ENCODE measurements at regions not wholly inside any gene's neighbourhood (a gene's known extent, or its start where the extent isn't known, plus 50 kb on each side); places are given as distances from the start of the nearest gene placed in this dataset.

DNA sequence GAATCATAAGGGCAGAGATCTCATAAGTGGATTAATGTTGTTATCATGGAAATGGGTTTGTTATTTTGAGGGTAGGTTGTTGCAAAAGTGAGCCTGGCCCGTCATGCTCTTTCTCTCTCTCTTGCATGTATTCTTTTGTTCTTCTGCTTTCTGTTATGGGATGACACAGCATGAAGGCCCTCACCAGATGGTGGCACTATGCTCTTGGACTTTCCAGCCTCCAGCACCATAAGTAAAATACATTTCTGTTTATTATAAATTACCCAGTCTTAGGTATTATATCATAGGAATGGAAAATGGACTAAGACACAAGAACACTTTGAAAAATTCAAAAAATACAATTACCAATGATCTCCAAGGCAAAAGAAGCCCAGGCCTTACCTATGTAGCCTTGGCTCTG, 676.1 kb downstream of the PTPRU start:
- no peak for DNase-seq (ENCODE audit: extremely low read depth in 1 of 2, low read depth in 1 of 2)

DNA sequence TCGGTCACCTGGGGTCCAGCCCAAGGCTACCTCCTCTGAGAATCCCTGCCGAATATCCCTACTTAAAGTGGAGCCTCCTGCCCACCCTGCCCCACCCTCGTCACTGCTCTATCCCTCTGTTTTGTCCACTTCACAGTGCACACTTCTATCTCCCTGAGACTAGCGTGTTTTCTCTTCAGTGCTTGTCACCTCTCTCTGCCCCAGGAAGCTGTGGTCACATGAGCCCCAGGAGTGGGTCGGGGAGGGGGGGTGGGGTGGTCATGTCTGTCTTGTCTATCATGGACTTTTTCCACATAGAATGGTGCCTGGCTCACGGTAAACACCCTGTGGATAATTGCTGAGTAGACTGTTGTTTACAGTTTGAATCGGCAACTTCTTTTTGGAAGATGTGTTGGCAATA, 673.6 kb downstream of the PTPRU start:
- DNase-seq (ENCODE audit: extremely low read depth in 1 of 2, low read depth in 1 of 2): no peak

DNA sequence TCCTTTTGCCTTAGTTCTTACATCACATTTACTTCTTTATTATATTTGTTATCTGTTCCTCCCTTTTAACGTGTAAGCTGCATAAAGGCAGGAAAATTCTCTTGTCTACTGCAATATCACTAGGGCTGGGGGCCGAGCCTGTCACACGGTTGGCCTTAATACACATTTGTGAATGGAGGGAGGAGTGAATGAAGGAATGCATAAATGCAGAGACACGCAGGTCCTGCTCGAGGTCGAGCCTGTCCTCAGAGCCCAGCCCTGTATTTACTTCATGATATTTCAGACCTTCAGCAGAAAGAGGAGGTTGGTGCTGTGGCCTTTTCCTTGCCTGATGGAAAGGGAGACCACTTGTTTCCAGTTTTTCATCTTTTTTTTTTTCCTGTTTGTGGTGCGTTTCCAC, 671.3 kb downstream of the PTPRU start:
- no peak for DNase-seq (ENCODE audit: extremely low read depth in 1 of 2, low read depth in 1 of 2)

DNA sequence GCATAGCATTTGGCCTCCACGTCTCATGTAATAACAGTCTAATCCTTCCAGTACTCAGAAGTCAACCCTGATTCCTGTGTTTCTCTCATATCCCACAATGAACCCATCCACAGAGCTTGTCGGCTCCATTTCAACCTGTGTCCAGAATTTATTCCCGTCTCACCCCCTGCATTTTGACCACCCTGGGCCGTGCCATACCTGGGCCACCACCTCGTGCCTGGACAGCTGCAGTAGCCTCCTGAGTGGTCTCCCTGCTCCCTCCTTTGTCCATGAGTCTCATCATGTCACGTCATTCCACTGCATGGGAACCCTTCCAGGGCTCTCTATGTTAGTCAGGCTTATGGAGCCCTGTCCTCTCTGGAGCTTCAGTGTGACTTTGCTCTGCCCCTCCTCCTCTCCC, 670.6 kb downstream of the PTPRU start:
- no peak for DNase-seq (ENCODE audit: extremely low read depth in 1 of 2, low read depth in 1 of 2)

DNA sequence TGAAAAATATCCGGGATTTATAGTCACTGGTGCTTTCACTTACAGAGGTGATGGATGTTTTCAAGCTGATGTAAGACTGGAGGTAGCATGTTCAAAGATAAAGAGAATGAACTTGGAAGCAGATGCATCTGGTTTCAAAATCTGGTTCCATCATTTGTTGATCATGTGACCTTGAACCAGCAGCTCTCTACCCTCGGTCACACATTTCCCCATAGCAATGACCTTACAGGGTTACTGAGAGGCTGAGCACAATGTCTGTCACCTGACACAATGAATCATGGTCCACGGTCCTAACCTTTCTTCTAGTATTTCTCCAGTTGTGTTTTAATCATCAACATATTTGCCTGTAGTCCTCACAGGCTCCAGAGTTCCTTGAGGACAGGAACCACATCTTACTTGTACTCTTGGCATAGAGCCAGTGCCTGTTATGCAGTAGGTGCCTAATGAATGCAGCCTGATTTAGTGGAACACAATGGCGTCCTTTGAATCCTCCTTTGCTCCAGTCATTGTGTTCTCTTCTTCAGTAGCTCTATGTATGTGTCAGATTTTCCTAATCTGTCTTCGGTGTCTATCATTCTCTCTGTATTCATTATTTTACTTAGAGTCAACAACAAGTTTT, 667.3 kb downstream of the PTPRU start:
- DNase-seq (ENCODE audit: extremely low read depth in 1 of 2, low read depth in 1 of 2): no peak

DNA sequence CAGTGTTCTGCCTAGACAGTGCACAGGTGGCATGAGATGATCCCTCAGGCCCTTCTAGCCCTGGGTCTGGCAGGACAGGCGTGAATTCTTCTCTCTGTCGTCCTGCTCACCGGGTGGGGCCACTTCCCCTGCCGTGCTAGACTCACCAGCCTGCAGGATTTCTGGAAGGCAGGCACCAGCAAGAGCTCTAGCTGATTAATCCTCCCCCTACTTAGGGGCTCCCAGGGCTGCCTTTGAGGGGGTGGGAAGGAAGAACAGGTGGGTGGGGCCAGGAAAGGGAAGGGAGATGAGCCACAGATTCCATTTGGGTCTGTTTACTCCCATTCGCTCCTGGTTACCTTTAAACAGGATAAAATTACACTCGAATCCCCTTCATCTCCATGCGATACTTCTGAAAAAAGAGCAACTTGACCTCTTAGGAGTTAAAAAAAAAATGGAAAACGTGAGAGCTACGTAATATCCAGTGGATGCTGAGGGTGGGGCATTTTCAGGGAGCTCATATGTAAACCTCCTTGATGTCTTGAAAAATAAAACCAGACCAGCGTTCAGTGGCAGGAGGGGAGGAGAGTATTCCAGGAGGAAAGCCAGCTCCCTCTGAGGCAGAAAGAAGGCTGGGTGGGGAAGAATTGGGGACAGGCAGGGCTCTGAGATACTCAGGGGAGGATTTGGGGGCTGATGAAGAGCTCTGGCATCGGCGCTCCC, 665.5 kb downstream of the PTPRU start:
- DNase-seq (ENCODE audit: extremely low read depth in 1 of 2, low read depth in 1 of 2): no peak

DNA sequence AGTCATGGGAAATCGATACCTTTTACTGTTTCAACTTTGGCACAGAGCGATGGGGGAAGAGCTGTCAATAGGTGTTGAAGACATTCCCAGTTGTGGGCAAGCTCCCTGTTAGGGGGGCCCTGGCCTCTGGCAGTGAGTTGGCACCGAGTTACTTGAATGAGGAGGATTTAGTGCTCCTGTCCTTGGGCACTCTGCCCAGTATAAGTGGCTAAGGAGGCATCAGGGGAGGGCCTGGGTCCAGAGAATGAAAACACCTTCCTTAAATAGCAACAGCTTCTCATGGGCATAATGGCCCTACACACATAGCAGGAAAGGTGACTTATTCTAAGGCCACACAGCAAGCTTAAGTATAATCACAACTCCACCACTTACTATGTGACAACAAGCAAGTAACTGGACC, 664.4 kb downstream of the PTPRU start:
- DNase-seq (ENCODE audit: extremely low read depth in 1 of 2, low read depth in 1 of 2): no peak

DNA sequence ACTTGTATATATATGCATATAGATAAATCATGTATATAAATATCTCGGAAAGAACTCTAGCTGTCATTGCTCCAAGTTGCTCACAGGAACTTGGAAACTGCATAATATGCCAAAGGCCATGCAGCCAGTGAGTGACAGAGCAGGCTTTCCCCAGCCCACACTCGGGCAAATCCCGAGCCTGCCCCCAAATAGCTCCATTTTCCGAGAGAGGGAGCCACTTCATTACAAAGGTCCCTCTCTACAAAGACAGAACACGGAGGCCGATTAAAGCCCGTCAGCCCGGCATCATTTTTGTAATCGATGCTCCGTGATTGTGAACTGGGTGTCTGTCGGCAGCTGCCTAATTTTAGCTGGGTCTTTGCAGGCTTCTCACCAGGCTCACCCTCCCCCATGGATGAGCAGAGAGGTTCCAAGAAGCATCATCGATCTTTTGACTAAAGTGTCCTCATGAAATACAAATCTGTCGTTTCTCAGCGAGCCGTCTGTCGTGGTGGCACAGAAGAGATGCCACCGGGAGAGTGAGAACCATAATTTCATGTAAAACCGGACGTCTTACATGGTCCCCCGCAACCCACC, 663.9 kb downstream of the PTPRU start:
- no peak for DNase-seq (ENCODE audit: extremely low read depth in 1 of 2, low read depth in 1 of 2)

DNA sequence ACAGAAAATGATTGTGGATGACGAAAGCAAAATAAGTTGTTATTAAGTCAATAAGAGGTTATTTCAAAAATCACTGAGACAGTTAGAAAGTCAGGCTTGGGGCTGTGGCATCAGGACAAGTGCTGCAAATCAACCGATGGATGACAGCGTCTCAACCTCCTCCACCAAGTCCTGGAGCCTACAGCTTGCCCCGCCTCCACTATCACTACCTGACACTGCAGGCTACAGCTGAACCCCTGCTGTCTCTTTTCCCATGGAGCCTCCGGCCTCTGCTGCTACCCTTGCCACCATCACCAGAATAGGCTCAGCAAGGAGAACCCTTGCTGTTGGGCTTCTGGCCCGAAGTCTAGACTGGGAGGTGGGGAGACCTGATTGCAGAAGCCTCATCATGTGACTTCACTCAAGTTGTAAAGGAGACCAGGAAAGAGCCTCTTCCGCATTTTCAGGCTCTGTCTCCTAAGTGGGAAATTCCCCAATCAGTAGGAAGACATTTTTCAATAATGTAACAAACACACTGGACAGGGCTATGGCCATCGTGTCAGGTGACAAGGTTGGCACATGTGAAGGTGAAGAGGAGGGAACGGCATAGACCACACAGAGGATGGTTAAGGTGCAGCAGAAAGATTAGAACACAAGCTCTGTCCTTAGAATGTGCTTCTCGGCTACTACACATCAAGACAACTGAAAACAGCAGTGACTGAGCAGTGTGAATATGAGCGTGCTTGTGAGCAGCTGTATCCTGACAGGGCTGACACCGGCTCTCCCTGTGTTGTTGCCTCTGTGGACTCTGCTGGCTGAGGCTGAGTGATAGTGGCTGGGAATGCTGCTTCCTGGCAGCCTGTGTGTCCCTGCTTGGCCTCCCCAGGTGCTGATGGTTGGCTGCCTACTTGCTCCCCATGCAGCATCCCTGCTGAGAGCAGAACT, 660.7 kb downstream of the PTPRU start:
- no peak for DNase-seq (ENCODE audit: extremely low read depth in 1 of 2, low read depth in 1 of 2)

DNA sequence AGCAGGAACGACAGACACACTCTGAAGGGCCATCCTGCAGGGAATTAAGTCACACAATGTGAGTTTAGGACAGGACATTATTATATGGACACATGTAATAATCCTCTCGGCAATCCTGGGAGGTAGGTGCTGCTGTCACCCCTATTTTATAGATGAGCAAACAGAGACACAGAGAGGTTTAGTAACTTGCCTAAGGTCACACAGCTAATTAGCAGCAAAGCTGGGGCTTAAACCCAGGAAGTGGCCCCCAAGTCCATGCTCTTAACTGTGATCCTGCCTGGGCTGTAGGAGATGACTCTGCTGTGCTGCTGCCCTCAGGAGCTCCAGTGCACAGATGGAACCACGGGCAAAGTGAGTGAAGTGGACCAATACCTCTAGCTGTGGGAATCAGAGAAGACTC, 660.0 kb downstream of the PTPRU start:
- DNase-seq (ENCODE audit: extremely low read depth in 1 of 2, low read depth in 1 of 2): no peak

DNA sequence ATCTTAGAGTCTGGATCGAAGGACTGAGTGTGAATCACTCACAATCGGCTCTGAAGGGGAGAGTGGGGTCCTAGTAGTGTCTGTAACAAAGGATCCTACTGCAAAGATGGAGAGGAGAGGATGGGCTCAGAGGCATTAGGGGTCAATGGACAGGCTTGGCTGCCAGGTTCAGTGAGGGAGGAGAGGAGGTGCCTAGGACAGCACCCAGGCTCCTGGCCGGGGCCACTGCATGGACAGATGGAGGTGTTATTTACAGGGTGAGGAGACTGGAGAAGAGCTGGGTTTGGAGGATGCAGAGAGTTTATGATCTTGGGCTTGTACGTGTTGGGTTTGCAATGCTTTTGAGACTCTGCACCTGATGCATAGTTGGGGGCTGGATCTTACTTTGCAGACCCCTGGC, 658.9 kb downstream of the PTPRU start:
- no peak for DNase-seq (ENCODE audit: extremely low read depth in 1 of 2, low read depth in 1 of 2)

DNA sequence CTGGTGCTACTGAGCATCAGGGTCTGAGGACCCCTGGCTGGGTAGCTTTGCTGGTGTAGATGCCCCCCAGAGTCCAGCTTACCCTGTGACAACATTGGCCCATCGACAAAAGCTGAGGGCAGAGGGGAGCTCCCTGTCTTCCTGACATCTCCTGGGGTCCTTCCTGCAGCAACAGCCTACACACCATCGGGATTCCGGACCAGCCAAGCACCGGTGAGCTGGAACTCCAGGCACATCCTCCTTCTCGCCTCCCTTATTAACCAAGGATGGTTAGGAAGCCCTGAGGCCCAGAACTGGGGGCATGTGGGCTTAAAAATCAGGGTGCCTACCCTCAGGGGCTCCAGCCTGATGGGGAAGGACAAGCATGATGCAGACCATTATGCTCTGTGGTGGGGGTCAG, 658.0 kb downstream of the PTPRU start:
- DNase-seq (ENCODE audit: extremely low read depth in 1 of 2, low read depth in 1 of 2): no peak

DNA sequence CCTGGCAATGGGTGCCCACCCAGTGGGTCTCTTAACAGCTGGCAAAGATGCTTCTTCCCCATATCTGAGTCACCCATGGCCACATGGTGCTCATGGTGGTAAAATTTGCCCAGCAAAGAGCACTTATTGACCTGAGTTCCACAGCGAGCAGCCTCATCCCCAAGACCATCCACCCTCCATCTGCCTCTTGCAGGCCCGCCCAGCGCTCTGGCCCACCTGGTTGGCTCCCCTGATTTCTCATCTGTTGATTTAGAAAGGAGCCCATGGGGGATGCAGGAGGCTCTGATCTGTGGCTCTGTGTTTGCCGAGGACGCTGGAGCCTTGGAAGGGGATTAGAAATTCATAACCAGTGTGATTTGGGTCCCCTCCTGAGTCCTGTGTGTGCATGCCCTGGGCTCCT, 657.5 kb downstream of the PTPRU start:
- no peak for DNase-seq (ENCODE audit: extremely low read depth in 1 of 2, low read depth in 1 of 2)

DNA sequence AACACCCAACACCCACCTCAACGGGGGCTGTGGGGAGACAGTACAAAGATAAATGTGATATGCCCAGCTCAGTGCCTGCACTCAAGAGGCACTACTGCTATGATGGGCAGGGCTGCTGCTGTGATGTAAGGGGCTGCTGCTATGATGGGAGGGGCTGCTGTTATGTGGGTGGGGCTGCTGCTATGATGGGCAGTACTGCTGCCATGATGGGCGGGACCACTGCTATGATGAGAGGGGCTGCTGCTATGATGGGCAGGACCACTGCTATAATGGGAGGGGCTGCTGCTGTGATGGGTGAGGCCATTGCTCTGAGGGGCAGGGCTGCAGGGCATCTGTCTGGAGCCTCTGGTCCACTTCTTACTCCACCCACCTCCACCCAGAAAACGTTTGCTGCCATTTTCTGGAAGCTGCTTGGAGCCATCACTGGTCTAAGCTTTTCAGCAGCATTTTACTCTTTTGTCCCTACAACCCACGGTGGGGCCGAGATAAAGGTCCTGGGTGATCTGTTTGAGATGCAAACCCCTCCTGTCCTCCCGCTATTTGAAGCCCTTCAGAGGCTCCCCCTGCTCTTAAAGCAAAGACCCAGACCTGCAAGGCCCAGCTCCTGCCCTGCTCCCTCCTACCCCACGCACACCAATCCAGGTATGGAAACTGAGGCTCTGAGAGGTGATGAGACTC, 656.9 kb downstream of the PTPRU start:
- DNase-seq (ENCODE audit: extremely low read depth in 1 of 2, low read depth in 1 of 2): no peak

DNA sequence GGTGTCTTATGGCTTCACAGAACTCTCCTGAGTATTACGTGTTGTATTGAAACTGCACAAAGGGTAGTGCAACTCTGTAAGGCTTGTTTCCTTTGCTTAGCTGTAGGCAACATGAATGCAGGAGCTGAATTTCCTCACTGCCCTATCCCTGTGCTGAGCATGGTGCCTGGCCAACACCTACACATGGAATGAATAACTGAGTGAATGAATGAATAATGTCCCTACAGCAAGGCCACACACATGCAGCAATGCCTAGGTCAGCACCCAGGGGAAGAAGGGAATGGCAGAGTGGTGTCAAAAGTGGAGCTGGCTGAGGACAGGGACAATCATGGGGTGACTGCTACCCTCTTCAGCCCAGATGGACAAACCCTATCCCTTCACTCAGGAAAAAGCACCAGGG, 655.9 kb downstream of the PTPRU start:
- DNase-seq (ENCODE audit: extremely low read depth in 1 of 2, low read depth in 1 of 2): no peak

DNA sequence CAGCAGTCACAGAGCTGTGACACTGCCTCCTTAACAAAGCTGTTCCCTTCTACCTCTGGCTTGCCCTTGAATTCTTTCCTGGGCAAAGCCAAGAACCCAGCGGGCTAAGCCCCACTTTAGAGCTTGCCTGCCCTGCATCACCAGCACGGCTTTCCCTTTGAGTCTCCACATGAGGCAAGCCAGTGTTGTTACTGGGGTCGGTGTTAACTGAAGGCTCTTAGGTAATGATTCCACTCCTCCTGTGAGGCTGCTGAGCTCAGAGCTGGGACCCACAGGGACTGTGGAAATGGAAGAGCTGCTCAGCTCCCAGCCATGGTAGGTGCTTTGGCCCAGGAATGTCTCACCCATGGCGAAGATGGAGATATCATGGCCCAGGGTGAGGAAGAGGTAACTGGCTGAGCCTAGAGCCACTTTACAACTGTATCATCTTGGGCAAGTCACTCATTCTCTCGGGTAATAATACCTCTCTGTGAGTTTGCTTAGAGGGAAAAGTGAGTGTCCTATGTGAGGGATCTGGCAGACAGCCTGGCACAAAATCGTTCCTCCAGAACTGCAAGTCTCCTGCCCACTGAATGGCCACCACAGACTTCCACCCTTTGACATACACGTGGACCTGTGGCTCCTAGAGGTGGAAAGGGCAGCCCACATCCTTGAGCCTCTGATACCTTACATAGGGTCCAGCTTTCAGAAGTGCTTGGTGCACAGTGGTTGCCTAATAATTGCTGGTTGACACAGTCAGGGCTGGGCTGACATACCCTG, 654.1 kb downstream of the PTPRU start:
- DNase-seq (ENCODE audit: extremely low read depth in 1 of 2, low read depth in 1 of 2): no peak

DNA sequence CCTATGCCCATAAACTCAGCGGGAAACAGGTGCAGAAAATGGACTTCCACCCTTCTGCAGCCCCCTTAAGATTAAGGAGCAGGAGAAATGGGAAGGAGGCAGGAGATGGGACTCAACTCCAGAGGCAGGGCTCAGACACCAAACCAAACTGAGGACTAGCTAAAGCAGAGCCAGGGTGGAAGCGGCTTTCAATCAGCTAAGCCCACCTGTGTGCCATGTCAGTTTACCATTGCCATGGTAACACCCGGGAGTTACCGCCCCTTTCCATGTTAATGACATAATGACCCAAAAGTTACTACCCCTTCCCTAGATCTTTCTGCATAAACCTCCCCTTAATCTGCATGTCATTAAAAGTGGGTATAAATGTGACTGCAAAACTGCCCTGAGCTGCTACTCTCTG, 653.5 kb downstream of the PTPRU start:
- DNase-seq (ENCODE audit: extremely low read depth in 1 of 2, low read depth in 1 of 2): no peak

DNA sequence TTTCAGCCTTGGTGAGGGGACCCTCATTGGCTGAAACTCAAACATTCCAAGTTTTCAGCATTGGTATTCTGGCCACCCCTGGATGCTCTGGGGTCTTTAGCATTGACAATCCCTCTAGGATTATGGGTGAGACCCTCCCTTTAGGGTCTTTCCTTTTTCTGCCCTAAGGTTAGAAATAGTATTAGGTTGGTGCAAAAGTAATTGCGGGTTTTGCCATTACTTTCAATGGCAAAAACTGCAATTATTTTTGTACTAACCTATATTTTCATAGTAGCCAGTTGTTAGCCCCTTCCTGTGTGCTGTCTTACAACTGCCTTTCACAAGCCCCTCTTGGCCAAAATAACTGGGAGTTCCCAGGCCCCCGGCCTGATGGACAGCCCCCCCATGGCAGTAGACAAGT, 648.4 kb downstream of the PTPRU start:
- no peak for DNase-seq (ENCODE audit: extremely low read depth in 1 of 2, low read depth in 1 of 2)

DNA sequence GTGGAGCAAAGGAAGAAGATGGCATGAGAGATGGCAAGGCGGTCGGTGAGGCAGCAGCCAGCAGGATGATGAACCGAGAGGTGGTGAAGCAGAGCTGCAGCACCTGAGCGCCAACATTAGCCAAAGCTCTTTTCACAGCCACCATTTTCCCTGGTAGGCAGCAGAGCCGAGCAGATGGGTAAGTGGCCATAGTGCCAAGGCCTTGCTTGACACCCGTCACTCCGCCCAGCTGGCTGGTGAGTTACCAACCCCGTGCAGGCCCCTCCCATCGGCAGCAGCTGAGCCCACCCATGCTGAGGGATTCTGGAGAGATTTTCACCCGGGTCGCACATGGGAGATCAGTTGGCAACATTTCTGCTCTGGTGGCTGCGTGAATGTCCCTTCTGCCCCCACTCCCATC, 647.7 kb downstream of the PTPRU start:
- no peak for DNase-seq (ENCODE audit: extremely low read depth in 1 of 2, low read depth in 1 of 2)

DNA sequence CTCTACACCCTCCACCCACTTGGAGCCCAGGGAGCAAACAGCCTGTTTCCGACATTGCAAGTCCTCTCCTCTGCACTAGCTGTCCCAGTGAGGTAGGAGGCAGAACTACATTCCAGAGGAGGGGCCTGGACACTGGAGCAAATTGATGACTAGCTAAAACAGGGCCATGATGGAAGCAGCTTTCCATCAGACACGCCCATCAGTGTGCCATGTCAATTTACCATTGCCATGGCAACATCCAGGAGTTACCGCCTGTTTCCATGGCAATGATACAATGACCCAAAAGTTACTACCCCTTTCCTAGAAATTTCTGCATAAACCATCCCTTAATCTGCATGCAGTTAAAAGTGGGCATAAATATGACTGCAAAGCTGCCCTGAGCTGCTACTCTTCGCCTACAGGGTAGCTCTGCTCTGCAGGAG, 647.1 kb downstream of the PTPRU start:
- DNase-seq (ENCODE audit: extremely low read depth in 1 of 2, low read depth in 1 of 2): no peak
